ENCODE measurements at regions not wholly inside any gene's neighbourhood (a gene's known extent, or its start where the extent isn't known, plus 50 kb on each side); places are given as distances from the start of the nearest gene placed in this dataset.

DNA sequence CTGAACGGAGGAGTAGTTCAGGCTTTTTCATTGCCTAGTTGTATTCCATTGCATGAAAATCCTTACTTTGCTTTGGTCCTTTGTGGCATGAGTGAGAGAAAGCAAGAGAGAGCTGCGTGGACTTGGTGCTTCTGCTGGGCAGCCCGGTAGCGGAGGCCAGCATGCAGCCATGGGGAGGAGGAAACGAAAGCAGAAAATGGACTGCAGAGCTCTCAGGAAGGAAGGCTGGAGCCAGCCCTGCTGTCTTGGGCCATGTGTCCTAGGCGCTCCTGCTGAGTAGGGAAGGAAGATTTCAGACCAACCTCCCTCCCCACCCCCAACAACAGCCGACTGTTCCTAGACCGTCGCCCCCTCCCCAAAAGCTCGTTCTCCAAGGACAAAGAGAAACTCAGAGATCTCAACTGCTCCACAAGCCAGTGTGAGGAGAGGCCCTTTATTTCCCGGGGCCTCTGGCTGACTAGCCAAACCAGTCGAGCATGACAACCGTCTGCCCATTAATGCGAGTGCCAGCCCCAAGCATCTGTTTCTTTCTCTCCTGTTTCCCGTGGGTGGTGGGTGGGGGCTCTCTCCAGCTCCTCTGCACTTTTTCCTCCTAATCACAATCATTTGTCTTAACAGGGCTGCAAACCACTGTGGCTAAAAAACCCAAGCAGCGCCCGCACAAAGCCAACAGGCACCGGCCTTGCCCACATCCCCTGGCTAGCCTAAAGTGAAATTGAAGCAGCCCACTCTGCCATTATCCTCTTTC is 66.8 kb upstream of the FZD7 start:
- no peak overlapping the region for H3K4me3 ChIP-seq (ENCODE audit: low read depth, low read length)
- DNase-seq (ENCODE audit: low read depth), result no peak
- TF ChIP-seq, protein P1, sequence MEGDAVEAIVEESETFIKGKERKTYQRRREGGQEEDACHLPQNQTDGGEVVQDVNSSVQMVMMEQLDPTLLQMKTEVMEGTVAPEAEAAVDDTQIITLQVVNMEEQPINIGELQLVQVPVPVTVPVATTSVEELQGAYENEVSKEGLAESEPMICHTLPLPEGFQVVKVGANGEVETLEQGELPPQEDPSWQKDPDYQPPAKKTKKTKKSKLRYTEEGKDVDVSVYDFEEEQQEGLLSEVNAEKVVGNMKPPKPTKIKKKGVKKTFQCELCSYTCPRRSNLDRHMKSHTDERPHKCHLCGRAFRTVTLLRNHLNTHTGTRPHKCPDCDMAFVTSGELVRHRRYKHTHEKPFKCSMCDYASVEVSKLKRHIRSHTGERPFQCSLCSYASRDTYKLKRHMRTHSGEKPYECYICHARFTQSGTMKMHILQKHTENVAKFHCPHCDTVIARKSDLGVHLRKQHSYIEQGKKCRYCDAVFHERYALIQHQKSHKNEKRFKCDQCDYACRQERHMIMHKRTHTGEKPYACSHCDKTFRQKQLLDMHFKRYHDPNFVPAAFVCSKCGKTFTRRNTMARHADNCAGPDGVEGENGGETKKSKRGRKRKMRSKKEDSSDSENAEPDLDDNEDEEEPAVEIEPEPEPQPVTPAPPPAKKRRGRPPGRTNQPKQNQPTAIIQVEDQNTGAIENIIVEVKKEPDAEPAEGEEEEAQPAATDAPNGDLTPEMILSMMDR (IDR thresholded peaks at IDR 0.05; ENCODE audit: insufficient read depth, low read depth, low read length), result no peak

DNA sequence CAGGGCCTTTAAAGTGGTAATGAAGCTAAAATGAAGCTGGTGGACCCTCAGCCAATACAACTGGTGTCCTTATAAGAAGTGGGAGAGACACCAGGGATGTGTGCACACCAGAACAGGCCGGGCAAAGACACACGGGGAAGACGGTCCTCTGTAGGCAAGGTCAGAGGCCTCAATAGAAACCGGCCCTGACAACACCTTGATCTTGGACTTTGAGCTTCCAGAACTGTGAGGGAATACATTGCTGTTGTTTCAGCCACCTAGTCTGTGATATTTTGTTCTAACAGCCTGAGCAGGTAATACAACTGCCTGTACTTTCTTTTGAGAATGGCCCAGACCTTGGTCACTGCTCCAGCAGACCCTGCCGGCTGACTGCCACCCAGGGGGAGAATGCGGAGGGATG is 65.6 kb upstream of the FZD7 start:
- DNase-seq (ENCODE audit: low read depth), result no peak
- TF ChIP-seq, protein P1 (IDR thresholded peaks at IDR 0.05; ENCODE audit: insufficient read depth, low read depth, low read length), result no peak
- no peak overlapping the region for H3K4me3 ChIP-seq (ENCODE audit: low read depth, low read length)

DNA sequence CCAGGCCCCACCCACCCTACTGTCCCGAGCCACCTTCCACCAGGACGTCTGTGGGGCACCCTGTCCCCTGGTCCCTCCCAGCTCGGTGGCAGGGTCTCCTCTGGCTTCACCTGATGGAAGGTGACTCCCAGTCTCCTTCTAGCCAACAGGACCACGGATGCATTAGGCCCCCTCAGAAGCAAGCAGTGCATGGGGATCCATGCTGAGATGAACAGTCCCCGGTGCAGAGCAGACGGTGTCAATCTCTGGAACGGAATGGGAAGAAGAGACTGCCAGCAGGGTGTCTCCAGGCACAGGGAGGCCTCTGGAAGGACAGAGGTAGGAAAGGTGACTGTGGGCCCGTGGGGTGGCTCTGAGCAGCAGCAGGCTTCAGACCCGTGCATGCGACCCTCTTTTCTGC is 65.2 kb upstream of the FZD7 start:
- H3K4me3 ChIP-seq (ENCODE audit: low read depth, low read length), result no peak overlapping the region
- no peak for DNase-seq (ENCODE audit: low read depth)
- TF ChIP-seq, protein P1 (IDR thresholded peaks at IDR 0.05; ENCODE audit: insufficient read depth, low read depth, low read length), result no peak

DNA sequence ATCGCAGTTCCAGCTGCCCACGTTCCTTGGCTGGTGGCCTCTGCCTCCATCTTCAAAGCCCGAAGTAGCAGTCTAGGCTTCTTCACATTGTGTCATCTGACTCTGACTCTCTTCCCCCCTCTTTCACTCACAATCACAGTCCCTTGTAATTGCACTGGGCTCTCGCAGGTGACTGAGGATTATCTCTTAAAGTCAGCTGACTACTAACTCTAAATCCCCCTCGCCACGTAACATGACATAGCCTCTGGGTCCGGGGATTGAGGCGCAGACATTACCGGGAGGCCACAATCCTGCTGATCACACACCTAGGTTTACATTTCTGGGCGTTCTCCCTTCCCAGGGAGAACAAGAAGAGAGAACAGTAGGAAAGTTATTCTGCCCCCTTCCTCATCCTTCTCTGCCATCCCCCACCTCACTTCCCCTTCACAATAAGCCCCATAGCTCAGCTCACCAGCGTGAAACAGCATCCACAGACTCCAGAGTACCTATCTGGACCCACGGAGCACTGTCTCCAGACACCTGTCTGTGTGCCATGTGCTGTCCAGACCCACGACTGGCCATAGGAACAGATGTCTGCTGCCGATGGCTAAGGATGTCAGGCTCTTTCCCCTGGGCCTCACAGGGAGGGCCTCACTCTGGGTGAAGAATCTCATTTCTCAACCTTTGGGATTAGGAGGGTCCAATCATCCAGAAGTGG is 64.3 kb upstream of the FZD7 start:
- no peak for DNase-seq (ENCODE audit: low read depth)
- H3K4me3 ChIP-seq (ENCODE audit: low read depth, low read length), result no peak overlapping the region
- TF ChIP-seq, protein P1 (IDR thresholded peaks at IDR 0.05; ENCODE audit: insufficient read depth, low read depth, low read length), result no peak

DNA sequence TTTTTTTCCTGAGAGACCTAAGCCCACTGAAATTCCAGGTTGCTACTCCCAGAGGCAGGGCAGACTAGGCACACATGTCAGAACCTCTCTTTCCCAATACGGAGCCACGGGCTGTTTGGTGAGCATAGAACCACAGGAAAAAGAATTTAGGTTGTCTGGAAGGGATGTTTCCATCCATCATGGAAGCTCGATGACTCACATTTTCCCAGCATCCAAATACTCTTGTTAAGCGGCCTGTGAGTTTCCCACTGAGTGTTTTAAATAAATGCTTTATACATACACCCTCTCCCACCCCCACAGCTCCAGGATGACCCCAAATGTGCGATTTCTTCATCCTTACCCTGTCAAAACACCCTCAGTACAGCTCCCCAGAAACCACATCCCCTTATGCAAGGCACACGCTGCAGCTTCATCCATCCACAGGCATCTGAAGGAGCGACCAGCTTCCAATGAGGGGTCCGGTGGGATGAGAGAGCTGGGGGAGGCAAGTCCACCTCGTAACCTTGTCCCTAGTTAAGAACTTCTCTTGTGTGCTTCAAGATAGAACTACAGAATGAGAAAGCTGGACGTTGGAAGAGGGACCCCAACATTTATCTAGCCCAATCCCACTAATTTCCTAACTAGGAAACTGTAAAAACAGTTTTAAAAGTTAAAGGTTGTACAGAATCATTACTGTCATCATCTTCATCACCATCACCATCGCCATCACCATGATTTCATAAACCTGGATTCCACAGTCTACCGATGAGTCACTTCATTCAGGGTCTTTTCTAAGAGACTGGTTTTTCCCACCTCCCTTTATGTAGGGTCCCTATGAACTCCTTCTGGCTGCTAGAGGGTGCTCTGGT is 63.5 kb upstream of the FZD7 start:
- peak; percentile 63 for DNase-seq (ENCODE audit: low read depth)
- H3K4me3 ChIP-seq (ENCODE audit: low read depth, low read length), result no peak overlapping the region
- TF ChIP-seq, protein P1 (IDR thresholded peaks at IDR 0.05; ENCODE audit: insufficient read depth, low read depth, low read length), result no peak

DNA sequence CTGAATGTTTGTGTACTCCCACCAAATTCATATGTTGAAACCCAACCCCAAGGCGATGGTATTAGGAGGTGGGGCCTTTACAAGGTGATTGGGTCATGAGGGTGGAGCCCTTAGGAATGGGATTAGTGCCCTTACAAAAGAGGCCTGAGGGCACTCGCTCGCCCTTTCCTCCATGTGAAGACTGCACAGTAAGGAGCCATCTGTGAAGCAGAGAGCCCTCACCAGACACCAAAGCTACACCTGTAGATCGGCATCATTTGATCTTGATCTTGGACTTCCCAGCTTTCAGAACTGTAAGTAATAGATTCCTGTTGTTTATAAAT is 62.9 kb upstream of the FZD7 start:
- DNase-seq (ENCODE audit: low read depth), result no peak
- H3K4me3 ChIP-seq (ENCODE audit: low read depth, low read length), result no peak overlapping the region
- TF ChIP-seq, protein P1 (IDR thresholded peaks at IDR 0.05; ENCODE audit: insufficient read depth, low read depth, low read length), result no peak
